ENCODE measurements at regions not wholly inside any gene's neighbourhood (a gene's known extent, or its start where the extent isn't known, plus 50 kb on each side); places are given as distances from the start of the nearest gene placed in this dataset.

GRCh38 chr6:40794586-40794985 is 207.4 kb upstream of the LRFN2 start:
- H3K4me1 ChIP-seq (ENCODE audit: control insufficient read depth, low read length), result no peaks in the 10 kb centered on the region
- no peaks in the 10 kb centered on the region for H3K9me2 ChIP-seq (replicated peaks; ENCODE audit: control insufficient read depth, low read length)
- H3K27me3 ChIP-seq (ENCODE audit: control insufficient read depth, low read length), result peaks cover 22% of the 10 kb centered on the region
- no peak overlapping the region for H3K27ac ChIP-seq (ENCODE audit: low read depth, low read length)
- H3K79me2 ChIP-seq (ENCODE audit: control insufficient read depth, low read length), result no peaks in the 10 kb centered on the region
- H3F3A ChIP-seq (ENCODE audit: control insufficient read depth, insufficient read depth), result no peaks in the 10 kb centered on the region
- H3K4me2 ChIP-seq (ENCODE audit: low read length), result no peak overlapping the region
- H3K9me3 ChIP-seq (ENCODE audit: control insufficient read depth, insufficient read depth, low read length), result no peaks in the 10 kb centered on the region
- no peak for TF ChIP-seq CTCF (IDR thresholded peaks at IDR 0.05; ENCODE audit: low read depth, low read length, poor library complexity, severe bottlenecking)
- no peak for TF ChIP-seq EZH2phosphoT487 (IDR thresholded peaks at IDR 0.05; ENCODE audit: borderline replicate concordance, low read length)
- no peaks in the 10 kb centered on the region for H3K36me3 ChIP-seq (ENCODE audit: control insufficient read depth, low read length)
- no peaks in the 10 kb centered on the region for H4K20me1 ChIP-seq (ENCODE audit: control insufficient read depth, insufficient read depth, low read depth, low read length)
- no peak overlapping the region for H3K4me3 ChIP-seq (ENCODE audit: low read length)

GRCh38 chr6:40792183-40792582 is 205.0 kb upstream of the LRFN2 start:
- TF ChIP-seq EZH2phosphoT487 (IDR thresholded peaks at IDR 0.05; ENCODE audit: borderline replicate concordance, low read length) (no peak), CTCF (IDR thresholded peaks at IDR 0.05; ENCODE audit: low read depth, low read length, poor library complexity, severe bottlenecking) (no peak)
- Histone ChIP-seq H3K9me3 (ENCODE audit: control insufficient read depth, insufficient read depth, low read length) (no peaks in the 10 kb centered on the region), H3K4me1 (ENCODE audit: control insufficient read depth, low read length) (no peaks in the 10 kb centered on the region), H3K4me3 (ENCODE audit: low read length) (no peak overlapping the region), H3K9me2 (replicated peaks; ENCODE audit: control insufficient read depth, low read length) (no peaks in the 10 kb centered on the region), H3K36me3 (ENCODE audit: control insufficient read depth, low read length) (no peaks in the 10 kb centered on the region), H3K27me3 (ENCODE audit: control insufficient read depth, low read length) (peaks cover 21% of the 10 kb centered on the region; the same call in 1 of the 2 replicates), H4K20me1 (ENCODE audit: control insufficient read depth, insufficient read depth, low read depth, low read length) (no peaks in the 10 kb centered on the region), H3F3A (ENCODE audit: control insufficient read depth, insufficient read depth) (no peaks in the 10 kb centered on the region), H3K79me2 (ENCODE audit: control insufficient read depth, low read length) (no peaks in the 10 kb centered on the region), H3K27ac (ENCODE audit: low read depth, low read length) (no peak overlapping the region), H3K4me2 (ENCODE audit: low read length) (no peak overlapping the region)

- TF ChIP-seq CTCF (IDR thresholded peaks at IDR 0.05; ENCODE audit: low read depth, low read length, poor library complexity, severe bottlenecking), result no peak
- TF ChIP-seq EZH2phosphoT487 (IDR thresholded peaks at IDR 0.05; ENCODE audit: borderline replicate concordance, low read length), result no peak
- Histone ChIP-seq H4K20me1 (ENCODE audit: control insufficient read depth, insufficient read depth, low read depth, low read length) (no peaks in the 10 kb centered on the region), H3K79me2 (ENCODE audit: control insufficient read depth, low read length) (no peaks in the 10 kb centered on the region), H3K9me2 (replicated peaks; ENCODE audit: control insufficient read depth, low read length) (no peaks in the 10 kb centered on the region), H3F3A (ENCODE audit: control insufficient read depth, insufficient read depth) (no peaks in the 10 kb centered on the region), H3K27ac (ENCODE audit: low read depth, low read length) (no peak overlapping the region), H3K27me3 (ENCODE audit: control insufficient read depth, low read length) (peaks cover 21% of the 10 kb centered on the region; the same call in 1 of the 2 replicates), H3K36me3 (ENCODE audit: control insufficient read depth, low read length) (no peaks in the 10 kb centered on the region), H3K4me3 (ENCODE audit: low read length) (no peak overlapping the region), H3K4me1 (ENCODE audit: control insufficient read depth, low read length) (no peaks in the 10 kb centered on the region), H3K9me3 (ENCODE audit: control insufficient read depth, insufficient read depth, low read length) (no peaks in the 10 kb centered on the region), H3K4me2 (ENCODE audit: low read length) (no peak overlapping the region)
These were observed 203.8 kb upstream of the LRFN2 start for GRCh38 chr6:40791004-40791403.

Measured in DOHH2 (cell line).